GM03348 (cell line): ENCODE measurements at regions not wholly inside any gene's neighbourhood (a gene's known extent, or its start where the extent isn't known, plus 50 kb on each side); places are given as distances from the start of the nearest gene placed in this dataset.

Experiments
- DNase-seq: peaks from one replicate; pipeline ENCODE4 v3.0.0; 2012; ENCODE audit warnings: low spot score

- DNase-seq: no peak
These were observed 238.3 kb downstream of the SEC14L1 start for GRCh38 chr17:77379065-77379428.

- DNase-seq: no peak
These were observed 239.1 kb downstream of the SEC14L1 start for GRCh38 chr17:77379832-77380231.

GRCh38 chr17:77380395-77381184, 239.8 kb downstream of the SEC14L1 start:
- DNase-seq: no peak

GRCh38 chr17:77381185-77381700, 240.5 kb downstream of the SEC14L1 start:
- no peak for DNase-seq

- DNase-seq: no peak
These were observed 241.0 kb downstream of the SEC14L1 start for GRCh38 chr17:77381731-77382130.

GRCh38 chr17:77382356-77382911, 241.7 kb downstream of the SEC14L1 start:
- no peak for DNase-seq

- DNase-seq: peak; percentile 48
These were observed 242.3 kb downstream of the SEC14L1 start for GRCh38 chr17:77382966-77383612.

GRCh38 chr17:77383613-77384608, 243.1 kb downstream of the SEC14L1 start:
- DNase-seq: no peak

- no peak for DNase-seq
These were observed 245.2 kb downstream of the SEC14L1 start for GRCh38 chr17:77385750-77386501.

- DNase-seq: no peak
These were observed 245.9 kb downstream of the SEC14L1 start for GRCh38 chr17:77386502-77387192.

GRCh38 chr17:77387891-77388290, 247.1 kb downstream of the SEC14L1 start:
- DNase-seq: no peak

GRCh38 chr17:77388384-77389306, 247.9 kb downstream of the SEC14L1 start:
- no peak for DNase-seq

GRCh38 chr17:77390870-77391269, 250.1 kb downstream of the SEC14L1 start:
- DNase-seq: no peak

- peak; percentile 91 for DNase-seq
These were observed 251.1 kb downstream of the SEC14L1 start for GRCh38 chr17:77391668-77392375.

GRCh38 chr17:77392376-77393273, 251.9 kb downstream of the SEC14L1 start:
- DNase-seq: peak; percentile 54

GRCh38 chr17:77393274-77393600, 252.5 kb downstream of the SEC14L1 start:
- DNase-seq: no peak

GRCh38 chr17:77393867-77394539, 253.2 kb downstream of the SEC14L1 start:
- DNase-seq: no peak
